ENCODE measurements at regions not wholly inside any gene's neighbourhood (a gene's known extent, or its start where the extent isn't known, plus 50 kb on each side); places are given as distances from the start of the nearest gene placed in this dataset.

GRCh38 chr22:27687984-27688545 lies 113.5 kb downstream of the MN1 start:
- H3K4me1 ChIP-seq: peaks cover 10 to 18% of the 10 kb centered on the region in 2 donors
- no peaks in the 10 kb centered on the region for H3K9me3 ChIP-seq
- no peaks in the 10 kb centered on the region for H3K27me3 ChIP-seq
- no peaks in the 10 kb centered on the region for H3K36me3 ChIP-seq
- H3K27ac ChIP-seq: no peak overlapping the region
- H3K4me3 ChIP-seq: no peak overlapping the region
- intact Hi-C loops (cut with DNase I): loop anchor here (2.0 to 5.0 kb wide), 2 partner anchors 59 to 99 kb away; no protein-coding TSS in a partner anchor
- no peak for TF ChIP-seq CTCF (IDR thresholded peaks at IDR 0.05)
- DNase-seq (ENCODE audit: low spot score in 2 of 2): no peak

- no peak for DNase-seq (ENCODE audit: low spot score in 2 of 2)
- Histone ChIP-seq H3K4me3 (no peak overlapping the region), H3K27ac (no peak overlapping the region), H3K9me3 (no peaks in the 10 kb centered on the region), H3K27me3 (no peaks in the 10 kb centered on the region), H3K36me3 (no peaks in the 10 kb centered on the region), H3K4me1 (peaks cover 10 to 18% of the 10 kb centered on the region in 2 donors)
- intact Hi-C loops (cut with DNase I): loop anchor here (5.0 kb wide), 1 partner anchor 98 kb away; no protein-coding TSS in a partner anchor
- TF ChIP-seq CTCF (IDR thresholded peaks at IDR 0.05): no peak
Measured at GRCh38 chr22:27689664-27690063, 111.9 kb downstream of the MN1 start.

- no peak overlapping the region for H3K27ac ChIP-seq
- peaks cover 7 to 14% of the 10 kb centered on the region in 2 donors for H3K4me1 ChIP-seq
- intact Hi-C loops (cut with DNase I): no loop called here
- TF ChIP-seq CTCF (IDR thresholded peaks at IDR 0.05): no peak
- no peak overlapping the region for H3K4me3 ChIP-seq
- H3K36me3 ChIP-seq: no peaks in the 10 kb centered on the region
- DNase-seq (ENCODE audit: low spot score in 2 of 2): no peak
- H3K27me3 ChIP-seq: no peaks in the 10 kb centered on the region
- no peaks in the 10 kb centered on the region for H3K9me3 ChIP-seq
Measured at GRCh38 chr22:27690599-27690998, 111.0 kb downstream of the MN1 start.

GRCh38 chr22:27692243-27692642 lies 109.3 kb downstream of the MN1 start:
- no peaks in the 10 kb centered on the region for H3K4me1 ChIP-seq
- TF ChIP-seq CTCF (IDR thresholded peaks at IDR 0.05): no peak
- H3K9me3 ChIP-seq: no peaks in the 10 kb centered on the region
- no peaks in the 10 kb centered on the region for H3K27me3 ChIP-seq
- DNase-seq (ENCODE audit: low spot score in 2 of 2): no peak
- no peak overlapping the region for H3K27ac ChIP-seq
- no peak overlapping the region for H3K4me3 ChIP-seq
- no peaks in the 10 kb centered on the region for H3K36me3 ChIP-seq
- intact Hi-C loops (cut with DNase I): no loop called here

GRCh38 chr22:27695925-27696324 lies 105.6 kb downstream of the MN1 start:
- no peak overlapping the region for H3K27ac ChIP-seq
- DNase-seq (ENCODE audit: low spot score in 2 of 2): no peak
- no peaks in the 10 kb centered on the region for H3K4me1 ChIP-seq

More at GRCh38 chr22:27695925-27696324, 105.6 kb downstream of the MN1 start:
- no peak for TF ChIP-seq CTCF (IDR thresholded peaks at IDR 0.05)
- Histone ChIP-seq H3K9me3 (no peaks in the 10 kb centered on the region), H3K4me3 (no peak overlapping the region), H3K27me3 (no peaks in the 10 kb centered on the region), H3K36me3 (no peaks in the 10 kb centered on the region)
- intact Hi-C loops (cut with DNase I): no loop called here
